ENCODE measurements at regions not wholly inside any gene's neighbourhood (a gene's known extent, or its start where the extent isn't known, plus 50 kb on each side); places are given as distances from the start of the nearest gene placed in this dataset.

DNA sequence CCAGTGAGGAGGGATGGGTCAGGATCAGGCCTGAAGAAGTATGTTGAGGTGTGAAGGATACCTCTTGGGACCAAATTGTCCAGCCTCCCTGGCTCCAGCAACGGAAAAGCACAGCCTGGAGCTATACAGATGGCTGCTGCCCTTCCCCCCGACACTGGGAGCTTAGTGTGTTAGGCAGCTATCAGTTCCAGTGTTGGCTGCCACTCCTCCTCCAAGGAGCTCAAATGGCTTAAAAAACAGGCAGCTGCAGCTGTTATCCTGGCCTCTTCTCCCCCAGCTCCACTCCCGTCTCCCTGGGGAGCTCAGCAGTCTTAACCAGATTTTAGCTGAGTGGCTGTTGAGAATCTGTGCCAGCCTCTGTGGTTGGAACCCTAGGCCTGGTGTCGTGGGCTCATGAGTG lies 225.0 kb downstream of the JRKL start:
- Histone ChIP-seq H3K9ac (replicated peaks; ENCODE audit: extremely low read depth, insufficient read depth, low read length) (no peak overlapping the region), H3K4me1 (ENCODE audit: control insufficient read depth, extremely low read depth, insufficient read depth, low read length) (no peaks in the 10 kb centered on the region), H4K20me1 (replicated peaks; ENCODE audit: control insufficient read depth, extremely low read depth, insufficient read depth, low read length) (no peaks in the 10 kb centered on the region), H3K4me2 (ENCODE audit: insufficient read depth, low read length) (no peak overlapping the region), H3K79me2 (ENCODE audit: control insufficient read depth, insufficient read depth, low read length) (no peaks in the 10 kb centered on the region), H3K27ac (ENCODE audit: insufficient read depth, low read depth, low read length) (no peak overlapping the region), H3K4me3 (replicated peaks in 1 of 3; ENCODE audit: insufficient read depth in 1 of 3, low read depth in 1 of 3, low read length in 3 of 3) (no peak overlapping the region), H3K9me1 (replicated peaks; ENCODE audit: control insufficient read depth, extremely low read depth, insufficient read depth, low read length) (no peaks in the 10 kb centered on the region), H3K9me3 (replicated peaks; ENCODE audit: control insufficient read depth, insufficient read depth, low read length) (no peaks in the 10 kb centered on the region), H3K27me3 (ENCODE audit: control insufficient read depth in 2 of 2, insufficient read depth in 2 of 2, low read length in 2 of 2) (no peaks in the 10 kb centered on the region), H3K36me3 (ENCODE audit: control insufficient read depth in 2 of 2, extremely low read depth in 1 of 2, insufficient read depth in 2 of 2, low read length in 2 of 2) (no peaks in the 10 kb centered on the region), H2AFZ (ENCODE audit: low read depth, low read length) (no peak overlapping the region)
- ChIA-PET POLR2A (no interaction called here), CTCF (no interaction called here)
- BruUV-seq (replicated peaks), result no TSS peak
- intact Hi-C loops (cut with micrococcal nuclease), result no loop called here
- dilution Hi-C loops (cut with MboI; ENCODE audit: extremely low pct_ligation_motif_present, low sequenced_read_pairs), result no loop called here
- DNase-seq (ENCODE audit: low read depth, low spot score) (no peak), FAIRE-seq (no peak)
- no peak for TF ChIP-seq EZH2 (IDR thresholded peaks at IDR 0.05; ENCODE audit: borderline replicate concordance, low read depth, low read length, severe bottlenecking)
- no peak for TF ChIP-seq POLR2AphosphoS5 (IDR thresholded peaks at IDR 0.05; ENCODE audit: insufficient read depth, low read depth, low read length)
- no peak for TF ChIP-seq JUN (IDR thresholded peaks at IDR 0.05; ENCODE audit: borderline replicate concordance, insufficient read depth, insufficient read length, low read depth)
- TF ChIP-seq MYC (IDR thresholded peaks at IDR 0.05; ENCODE audit: low read depth, low read length), result no peak
- TF ChIP-seq CTCF (IDR thresholded peaks at IDR 0.05; ENCODE audit: extremely low read depth in 1 of 2, insufficient read depth in 1 of 2, low read depth in 1 of 2, low read length in 2 of 2), result no peak
- no peak for TF ChIP-seq FOS (IDR thresholded peaks at IDR 0.05; ENCODE audit: borderline replicate concordance, insufficient read depth, low read length)
- TF ChIP-seq, protein P1, sequence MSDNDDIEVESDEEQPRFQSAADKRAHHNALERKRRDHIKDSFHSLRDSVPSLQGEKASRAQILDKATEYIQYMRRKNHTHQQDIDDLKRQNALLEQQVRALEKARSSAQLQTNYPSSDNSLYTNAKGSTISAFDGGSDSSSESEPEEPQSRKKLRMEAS (IDR thresholded peaks at IDR 0.05; ENCODE audit: insufficient read depth, insufficient read length), result no peak
- TF ChIP-seq POLR2A (IDR thresholded peaks at IDR 0.05; ENCODE audit: low read depth, low read length), result no peak

Data from endothelial cell of umbilical vein (primary cell).